MM.1S (cell line): ENCODE measurements at regions not wholly inside any gene's neighbourhood (a gene's known extent, or its start where the extent isn't known, plus 50 kb on each side); places are given as distances from the start of the nearest gene placed in this dataset.

Source experiments
- EZH2 ChIP-seq: fragments of 300-600 bp; sonication (generic); optimal IDR thresholded peaks from 2 replicates; pipeline ENCODE3; 2017; ENCODE audit warnings: low read depth, mild to moderate bottlenecking, antibody characterized with exemption, low read length, mixed read lengths
- EZH2phosphoT487 ChIP-seq: fragments of 300-600 bp; sonication (generic); IDR thresholded peaks from 2 replicates; pipeline ENCODE4 v1.6.1; 2018; ENCODE audit warnings: antibody characterized with exemption, low read length
- TF ChIP-seq, protein P1 (sequence below): fragments of 300-600 bp; sonication (generic); IDR thresholded peaks from 2 replicates; pipeline ENCODE4 v1.5.1; 2016; ENCODE audit warnings: antibody characterized with exemption, low read length, mixed read lengths

DNA sequence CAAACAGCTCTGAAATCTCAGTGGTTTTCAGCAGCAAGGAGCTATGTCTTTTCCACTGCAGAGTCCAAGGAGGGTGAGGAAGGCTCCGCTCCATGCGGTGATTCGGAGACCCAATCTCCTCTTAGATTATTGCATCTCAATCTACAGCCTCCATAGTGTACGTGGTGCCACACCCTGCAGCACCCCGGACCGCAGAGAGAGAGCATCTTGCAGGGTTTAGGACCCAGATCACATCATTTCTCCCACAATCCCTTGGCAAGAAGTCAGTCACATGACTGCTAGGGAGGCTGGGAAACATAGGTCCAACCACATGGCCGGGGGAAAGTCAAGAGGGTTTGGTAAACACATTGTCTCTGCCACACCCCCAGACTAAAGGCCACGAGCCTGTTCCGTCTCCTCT lies 209.4 kb upstream of the TMEM132C start:
- TF ChIP-seq, protein P1, sequence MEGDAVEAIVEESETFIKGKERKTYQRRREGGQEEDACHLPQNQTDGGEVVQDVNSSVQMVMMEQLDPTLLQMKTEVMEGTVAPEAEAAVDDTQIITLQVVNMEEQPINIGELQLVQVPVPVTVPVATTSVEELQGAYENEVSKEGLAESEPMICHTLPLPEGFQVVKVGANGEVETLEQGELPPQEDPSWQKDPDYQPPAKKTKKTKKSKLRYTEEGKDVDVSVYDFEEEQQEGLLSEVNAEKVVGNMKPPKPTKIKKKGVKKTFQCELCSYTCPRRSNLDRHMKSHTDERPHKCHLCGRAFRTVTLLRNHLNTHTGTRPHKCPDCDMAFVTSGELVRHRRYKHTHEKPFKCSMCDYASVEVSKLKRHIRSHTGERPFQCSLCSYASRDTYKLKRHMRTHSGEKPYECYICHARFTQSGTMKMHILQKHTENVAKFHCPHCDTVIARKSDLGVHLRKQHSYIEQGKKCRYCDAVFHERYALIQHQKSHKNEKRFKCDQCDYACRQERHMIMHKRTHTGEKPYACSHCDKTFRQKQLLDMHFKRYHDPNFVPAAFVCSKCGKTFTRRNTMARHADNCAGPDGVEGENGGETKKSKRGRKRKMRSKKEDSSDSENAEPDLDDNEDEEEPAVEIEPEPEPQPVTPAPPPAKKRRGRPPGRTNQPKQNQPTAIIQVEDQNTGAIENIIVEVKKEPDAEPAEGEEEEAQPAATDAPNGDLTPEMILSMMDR, result no peak
- TF ChIP-seq EZH2 (no peak), EZH2phosphoT487 (no peak)
